Stimulated activated memory B cell treated with anti-CD40 and anti-IgM and Interleukin-4, amounts not matched to agents 10 μg/mL and 1 μg/mL and 100 μg/mL, for 72 hours (primary cell): ENCODE measurements at regions not wholly inside any gene's neighbourhood (a gene's known extent, or its start where the extent isn't known, plus 50 kb on each side); places are given as distances from the start of the nearest gene placed in this dataset.
"Not testable (repeated sequence)": the region's sequence is repeated elsewhere in the genome, so short reads cannot be mapped to it uniquely, and the experiment has no call there.

Experiments used
- ATAC-seq: fragments of 150-1000 bp; cut with Tn5 transposase; 2 replicates; pipeline ENCODE4 v1.10.0; 2021
- H3K27ac Mint-ChIP-seq: one replicate; pipeline ENCODE4 v1.8.0; 2022; ENCODE audit warnings: mild to moderate bottlenecking, mixed read lengths
- H3K27me3 Mint-ChIP-seq: one replicate; pipeline ENCODE4 v1.8.0; 2022; ENCODE audit warnings: mixed read lengths
- H3K36me3 Mint-ChIP-seq: one replicate; pipeline ENCODE4 v1.8.0; 2022; ENCODE audit warnings: mixed read lengths
- H3K4me1 Mint-ChIP-seq: one replicate; pipeline ENCODE4 v1.8.0; 2022; ENCODE audit warnings: mixed read lengths
- H3K4me3 Mint-ChIP-seq: one replicate; pipeline ENCODE4 v1.8.0; 2022; ENCODE audit warnings: mild to moderate bottlenecking, moderate library complexity, mixed read lengths
- H3K9me3 Mint-ChIP-seq: one replicate; pipeline ENCODE4 v1.8.0; 2022; ENCODE audit warnings: mixed read lengths

- Mint-ChIP-seq H3K9me3 (no peaks in the 10 kb centered on the region), H3K27ac (no peak overlapping the region), H3K27me3 (no peaks in the 10 kb centered on the region), H3K4me3 (no peak overlapping the region), H3K36me3 (no peaks in the 10 kb centered on the region), H3K4me1 (no peaks in the 10 kb centered on the region)
- no peak for ATAC-seq
These were observed 100.5 kb upstream of the FOXA2 start for GRCh38 chr20:22684763-22685443.

- ATAC-seq = no peak
These were observed 101.7 kb upstream of the FOXA2 start for GRCh38 chr20:22686097-22686496.

GRCh38 chr20:22687676-22688349, 103.4 kb upstream of the FOXA2 start:
- H3K4me3 Mint-ChIP-seq = no peak overlapping the region
- ATAC-seq = no peak
- H3K9me3 Mint-ChIP-seq = no peaks in the 10 kb centered on the region
- H3K27ac Mint-ChIP-seq = no peak overlapping the region
- H3K36me3 Mint-ChIP-seq = no peaks in the 10 kb centered on the region
- H3K4me1 Mint-ChIP-seq = no peaks in the 10 kb centered on the region
- H3K27me3 Mint-ChIP-seq = no peaks in the 10 kb centered on the region

More at GRCh38 chr20:22686097-22686496, 101.7 kb upstream of the FOXA2 start:
- H3K36me3 Mint-ChIP-seq = no peaks in the 10 kb centered on the region
- H3K27ac Mint-ChIP-seq = no peak overlapping the region
- no peak overlapping the region for H3K4me3 Mint-ChIP-seq
- no peaks in the 10 kb centered on the region for H3K4me1 Mint-ChIP-seq
- no peaks in the 10 kb centered on the region for H3K9me3 Mint-ChIP-seq
- H3K27me3 Mint-ChIP-seq = no peaks in the 10 kb centered on the region

GRCh38 chr20:22688485-22688884, 104.1 kb upstream of the FOXA2 start:
- ATAC-seq = no peak
- Mint-ChIP-seq H3K27ac (no peak overlapping the region), H3K36me3 (no peaks in the 10 kb centered on the region), H3K4me1 (no peaks in the 10 kb centered on the region), H3K27me3 (no peaks in the 10 kb centered on the region), H3K4me3 (no peak overlapping the region), H3K9me3 (no peaks in the 10 kb centered on the region)

- H3K27ac Mint-ChIP-seq = no peak overlapping the region
- no peaks in the 10 kb centered on the region for H3K9me3 Mint-ChIP-seq
- no peaks in the 10 kb centered on the region for H3K4me1 Mint-ChIP-seq
- no peak for ATAC-seq
- no peaks in the 10 kb centered on the region for H3K27me3 Mint-ChIP-seq
- no peak overlapping the region for H3K4me3 Mint-ChIP-seq
- H3K36me3 Mint-ChIP-seq = no peaks in the 10 kb centered on the region
These were observed 104.9 kb upstream of the FOXA2 start for GRCh38 chr20:22689266-22689665.

- Mint-ChIP-seq H3K27ac (no peak overlapping the region), H3K9me3 (no peaks in the 10 kb centered on the region), H3K36me3 (no peaks in the 10 kb centered on the region), H3K4me1 (no peaks in the 10 kb centered on the region), H3K4me3 (no peak overlapping the region), H3K27me3 (no peaks in the 10 kb centered on the region)
- no peak for ATAC-seq
These were observed 105.6 kb upstream of the FOXA2 start for GRCh38 chr20:22690000-22690399.

- ATAC-seq = no peak
- Mint-ChIP-seq H3K4me3 (no peak overlapping the region), H3K9me3 (no peaks in the 10 kb centered on the region), H3K4me1 (no peaks in the 10 kb centered on the region), H3K27me3 (no peaks in the 10 kb centered on the region), H3K27ac (no peak overlapping the region), H3K36me3 (no peaks in the 10 kb centered on the region)
These were observed 106.3 kb upstream of the FOXA2 start for GRCh38 chr20:22690616-22691179.

- Mint-ChIP-seq H3K9me3 (no peaks in the 10 kb centered on the region), H3K27me3 (no peaks in the 10 kb centered on the region), H3K4me1 (no peaks in the 10 kb centered on the region), H3K36me3 (no peaks in the 10 kb centered on the region), H3K27ac (no peak overlapping the region), H3K4me3 (no peak overlapping the region)
- peak; percentile 69 for ATAC-seq
These were observed 107.2 kb upstream of the FOXA2 start for GRCh38 chr20:22691369-22692118.

- Mint-ChIP-seq H3K4me3 (no peak overlapping the region), H3K9me3 (no peaks in the 10 kb centered on the region), H3K4me1 (no peaks in the 10 kb centered on the region), H3K27me3 (no peaks in the 10 kb centered on the region), H3K27ac (no peak overlapping the region), H3K36me3 (no peaks in the 10 kb centered on the region)
- ATAC-seq = no peak
These were observed 107.7 kb upstream of the FOXA2 start for GRCh38 chr20:22692119-22692475.

GRCh38 chr20:22692620-22693019, 108.2 kb upstream of the FOXA2 start:
- not testable (repeated sequence) for H3K36me3 Mint-ChIP-seq, H3K4me3 Mint-ChIP-seq, ATAC-seq

GRCh38 chr20:22696759-22697158, 112.4 kb upstream of the FOXA2 start:
- ATAC-seq = no peak
- Mint-ChIP-seq H3K9me3 (no peaks in the 10 kb centered on the region), H3K4me1 (no peaks in the 10 kb centered on the region), H3K27ac (no peak overlapping the region), H3K27me3 (no peaks in the 10 kb centered on the region), H3K36me3 (no peaks in the 10 kb centered on the region), H3K4me3 (no peak overlapping the region)

More at GRCh38 chr20:22692620-22693019, 108.2 kb upstream of the FOXA2 start:
- H3K9me3 Mint-ChIP-seq, H3K4me1 Mint-ChIP-seq, H3K27ac Mint-ChIP-seq, H3K27me3 Mint-ChIP-seq: not testable (repeated sequence)

GRCh38 chr20:22698259-22698842, 114.0 kb upstream of the FOXA2 start:
- no peaks in the 10 kb centered on the region for H3K27me3 Mint-ChIP-seq
- H3K4me3 Mint-ChIP-seq = no peak overlapping the region
- H3K27ac Mint-ChIP-seq = no peak overlapping the region
- no peak for ATAC-seq
- H3K4me1 Mint-ChIP-seq = no peaks in the 10 kb centered on the region
- H3K9me3 Mint-ChIP-seq = peaks cover 2% of the 10 kb centered on the region
- H3K36me3 Mint-ChIP-seq = no peaks in the 10 kb centered on the region

GRCh38 chr20:22699396-22699795, 115.0 kb upstream of the FOXA2 start:
- Mint-ChIP-seq H3K36me3 (no peaks in the 10 kb centered on the region), H3K4me1 (no peaks in the 10 kb centered on the region), H3K27ac (no peak overlapping the region), H3K4me3 (no peak overlapping the region), H3K9me3 (peaks cover 2% of the 10 kb centered on the region), H3K27me3 (no peaks in the 10 kb centered on the region)
- no peak for ATAC-seq

- ATAC-seq = no peak
- H3K4me1 Mint-ChIP-seq = no peaks in the 10 kb centered on the region
- peaks cover 2% of the 10 kb centered on the region for H3K9me3 Mint-ChIP-seq
- no peaks in the 10 kb centered on the region for H3K27me3 Mint-ChIP-seq
- H3K36me3 Mint-ChIP-seq = no peaks in the 10 kb centered on the region
- no peak overlapping the region for H3K4me3 Mint-ChIP-seq
- H3K27ac Mint-ChIP-seq = no peak overlapping the region
These were observed 116.0 kb upstream of the FOXA2 start for GRCh38 chr20:22700367-22700766.

GRCh38 chr20:22701679-22702308, 117.4 kb upstream of the FOXA2 start:
- H3K36me3 Mint-ChIP-seq = no peaks in the 10 kb centered on the region
- H3K27me3 Mint-ChIP-seq = no peaks in the 10 kb centered on the region
- no peak overlapping the region for H3K27ac Mint-ChIP-seq
- H3K4me1 Mint-ChIP-seq = no peaks in the 10 kb centered on the region
- H3K9me3 Mint-ChIP-seq = peaks cover 7% of the 10 kb centered on the region
- ATAC-seq = no peak
- H3K4me3 Mint-ChIP-seq = no peak overlapping the region
